ENCODE measurements at regions not wholly inside any gene's neighbourhood (a gene's known extent, or its start where the extent isn't known, plus 50 kb on each side); places are given as distances from the start of the nearest gene placed in this dataset.
"Not testable (repeated sequence)": the region's sequence is repeated elsewhere in the genome, so short reads cannot be mapped to it uniquely, and the experiment has no call there.

DNA sequence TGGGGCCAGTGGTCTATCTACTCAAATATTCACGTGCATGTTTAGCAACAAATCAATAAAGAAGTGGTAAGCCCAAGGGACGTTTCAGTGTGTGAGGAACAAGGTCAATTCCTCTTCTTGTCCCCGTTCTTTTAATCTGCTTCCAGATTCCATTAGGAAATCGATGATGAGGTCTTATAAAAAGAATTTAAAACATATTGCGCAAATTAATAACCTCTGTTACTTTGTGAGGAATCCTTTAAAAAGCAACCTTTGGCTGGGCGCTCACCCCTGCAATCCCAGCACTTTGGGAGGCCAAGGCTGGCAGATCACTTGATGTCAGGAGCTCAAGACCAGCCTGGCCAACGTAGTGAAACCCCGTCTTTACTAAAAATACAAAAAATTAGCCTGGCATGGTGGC, 113.0 kb upstream of the TMPRSS2 start:
- DNase-seq (ENCODE audit: low read depth, low spot score) = no peak
- H3K4me3 ChIP-seq (ENCODE audit: low read length) = no peak overlapping the region

DNA sequence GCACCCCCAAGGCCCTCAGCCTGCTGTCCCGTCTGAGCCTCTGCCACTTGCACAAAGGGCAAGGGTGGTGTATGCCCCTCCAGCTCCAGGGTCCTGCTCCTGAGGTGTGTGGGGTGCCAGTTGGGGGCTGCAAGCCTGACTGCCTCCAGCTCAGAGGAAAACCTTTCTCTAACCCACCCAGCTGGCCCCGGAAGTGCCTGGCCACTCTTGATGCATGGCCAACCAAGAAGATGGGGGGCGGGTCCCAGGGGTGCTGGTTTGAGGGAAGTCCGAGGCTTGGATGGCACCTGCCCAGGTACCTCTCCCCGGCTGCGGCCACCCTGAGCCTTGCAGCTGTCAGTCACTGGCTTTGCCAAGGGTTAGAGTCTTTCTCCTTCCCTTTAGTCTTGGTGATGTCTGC, 112.6 kb upstream of the TMPRSS2 start:
- no peak overlapping the region for H3K4me3 ChIP-seq (ENCODE audit: low read length)
- no peak for DNase-seq (ENCODE audit: low read depth, low spot score)

DNA sequence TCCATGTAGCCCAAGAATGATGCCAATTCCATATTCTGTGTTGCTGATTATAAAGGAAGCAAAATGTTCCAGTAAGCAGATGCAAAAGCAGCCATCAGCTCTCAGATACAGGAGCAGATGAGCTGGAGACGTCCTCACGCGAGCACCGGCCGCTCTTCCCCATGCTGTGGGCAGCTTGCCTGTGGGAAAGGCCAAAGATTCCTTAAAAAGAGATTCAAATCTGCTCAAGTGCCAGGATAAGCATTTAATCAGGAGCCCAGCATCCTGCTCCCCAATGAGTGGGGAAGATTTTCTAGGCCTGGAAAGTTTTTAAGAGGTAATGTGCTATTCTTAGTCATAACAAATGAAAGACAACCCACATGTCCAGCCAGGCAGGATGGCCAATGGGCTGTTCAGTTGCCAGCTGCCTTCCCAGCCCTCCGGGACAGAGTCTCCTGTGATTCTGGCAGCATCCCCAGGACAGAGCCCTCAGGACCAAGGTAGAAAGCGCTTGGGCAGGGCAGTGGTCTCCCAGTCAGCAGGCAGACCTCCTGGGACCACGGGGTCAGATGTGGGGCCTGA, 108.2 kb upstream of the TMPRSS2 start:
- no peak for DNase-seq (ENCODE audit: low read depth, low spot score)
- H3K4me3 ChIP-seq (ENCODE audit: low read length) = no peak overlapping the region

DNA sequence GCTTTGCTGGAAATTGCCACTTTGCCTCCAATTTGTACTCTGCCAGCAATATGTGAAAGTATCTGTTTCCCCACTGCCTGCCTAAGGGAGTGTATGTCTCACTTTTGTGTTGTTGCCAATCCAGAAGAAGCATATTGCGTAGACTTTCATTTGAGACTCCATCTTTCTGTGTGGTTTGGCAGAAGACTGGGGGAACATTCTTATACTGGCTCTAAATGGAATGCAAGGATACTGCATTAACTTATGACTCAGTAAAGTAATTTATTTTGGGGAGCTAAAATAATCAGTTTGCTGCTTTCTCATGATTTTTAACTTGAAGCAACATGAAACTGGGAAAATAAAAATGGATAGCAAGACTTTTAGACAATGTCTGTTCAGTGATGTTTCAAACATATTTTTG, 107.7 kb upstream of the TMPRSS2 start:
- no peak overlapping the region for H3K4me3 ChIP-seq (ENCODE audit: low read length)
- DNase-seq (ENCODE audit: low read depth, low spot score) = no peak

DNA sequence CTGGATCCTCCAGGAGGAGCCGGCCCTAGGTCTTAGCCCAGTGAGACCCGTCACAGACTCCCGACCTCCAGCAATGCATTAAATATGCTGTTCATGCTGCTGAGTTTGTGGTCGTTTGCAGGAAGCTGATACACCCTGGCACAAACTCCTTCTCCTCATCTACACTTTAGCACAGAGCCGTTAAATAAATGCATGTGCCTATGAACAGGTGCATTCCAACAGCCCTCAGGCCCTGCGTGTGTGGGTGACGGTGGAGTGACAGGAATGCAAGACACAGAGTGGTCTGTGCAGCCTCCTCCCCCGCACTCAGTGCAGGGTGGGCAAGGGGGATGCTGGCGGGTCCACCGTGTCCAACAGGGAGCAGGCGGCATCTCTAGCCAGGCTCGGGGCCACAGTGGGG, 106.6 kb upstream of the TMPRSS2 start:
- no peak overlapping the region for H3K4me3 ChIP-seq (ENCODE audit: low read length)
- peak; percentile 35 for DNase-seq (ENCODE audit: low read depth, low spot score)

DNA sequence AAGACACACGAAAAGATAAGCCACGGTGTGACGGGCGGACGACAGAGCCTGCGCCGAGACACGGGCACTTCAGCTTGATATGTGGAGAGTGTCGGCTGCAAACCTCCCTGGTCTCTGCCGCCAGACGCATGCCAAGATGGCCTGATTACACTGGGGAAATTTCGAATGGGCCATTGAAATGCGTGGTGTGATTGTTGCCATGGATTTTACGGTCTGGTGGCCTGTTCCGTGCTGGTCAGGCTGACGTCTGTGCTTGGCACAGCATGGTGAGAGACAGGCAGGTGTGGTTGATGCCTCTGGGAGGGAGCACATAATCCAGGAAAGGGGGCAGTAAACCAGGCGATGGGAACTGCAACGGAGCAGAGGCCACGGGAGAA, 105.6 kb upstream of the TMPRSS2 start:
- no peak for DNase-seq (ENCODE audit: low read depth, low spot score)
- H3K4me3 ChIP-seq (ENCODE audit: low read length) = no peak overlapping the region

DNA sequence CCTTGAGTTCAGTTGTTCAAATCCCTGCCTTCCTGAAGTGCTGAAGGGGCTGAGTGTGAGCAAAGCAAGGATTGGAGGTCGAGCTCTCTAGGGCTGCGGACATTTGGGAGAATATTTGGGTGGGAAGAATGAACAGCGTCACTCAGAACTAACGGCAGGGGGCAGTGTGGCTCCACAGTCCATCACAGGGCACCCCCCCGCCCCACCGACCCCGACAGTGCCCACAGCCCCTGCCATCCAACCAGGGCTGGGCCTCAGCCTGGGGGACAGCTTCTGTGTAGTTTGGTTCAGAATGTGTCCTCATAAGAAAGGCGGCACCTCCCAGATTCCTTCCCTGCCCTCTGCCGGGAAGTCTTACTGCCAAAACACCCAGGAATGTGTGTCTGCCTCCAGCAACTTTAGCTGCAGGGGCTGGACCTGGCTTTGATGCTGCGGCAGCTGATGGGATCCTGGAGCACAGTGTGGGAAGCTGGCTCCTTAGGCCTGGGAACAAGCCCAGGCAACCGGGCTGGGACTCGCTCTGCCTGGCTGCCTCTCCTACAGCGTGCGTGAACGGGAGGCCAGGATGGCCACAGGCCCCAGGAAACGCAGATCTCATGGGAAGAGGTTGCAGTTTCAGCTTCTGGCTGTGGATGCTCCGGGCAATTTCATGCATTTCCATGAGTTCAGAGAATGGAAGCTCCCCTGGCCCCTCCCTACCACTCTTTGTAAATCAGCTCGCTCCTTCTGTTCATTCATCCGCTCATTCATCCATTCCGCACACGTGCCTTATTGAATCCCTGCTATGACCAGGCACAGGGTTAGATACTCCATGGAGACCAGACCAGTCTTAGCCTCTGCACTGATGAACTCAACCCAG, 104.9 kb upstream of the TMPRSS2 start:
- no peak overlapping the region for H3K4me3 ChIP-seq (ENCODE audit: low read length)
- no peak for DNase-seq (ENCODE audit: low read depth, low spot score)

DNA sequence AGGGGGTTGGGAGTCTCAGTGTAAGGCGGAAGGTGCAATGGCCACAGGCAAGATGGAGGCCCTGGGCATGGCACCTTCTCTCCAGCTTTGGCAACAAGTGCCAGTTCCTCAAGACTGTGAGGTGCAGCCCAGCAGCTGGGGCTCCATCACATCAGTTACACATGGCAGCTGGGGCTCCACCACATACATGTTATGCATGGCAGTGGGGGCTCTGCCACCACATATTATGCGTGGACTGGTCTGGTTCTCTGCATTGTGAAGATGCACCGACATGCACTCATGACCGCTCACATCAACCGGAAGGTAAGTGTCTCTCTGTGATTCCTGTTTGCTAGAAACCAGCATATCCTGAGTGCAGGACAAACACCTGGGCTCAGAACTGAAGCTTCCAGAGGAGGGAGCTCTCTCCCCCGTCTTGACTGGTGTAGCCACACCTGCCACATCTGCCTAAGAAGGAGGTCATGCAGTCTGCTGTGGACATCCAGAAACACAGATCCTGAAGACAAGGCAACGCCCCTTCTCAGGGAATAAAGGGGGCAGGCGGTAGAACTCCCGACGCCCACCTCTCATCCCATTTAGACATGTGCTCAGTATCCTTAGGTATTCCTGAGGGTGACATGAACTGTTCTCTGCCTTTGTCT, 104.1 kb upstream of the TMPRSS2 start:
- DNase-seq (ENCODE audit: low read depth, low spot score) = no peak
- no peak overlapping the region for H3K4me3 ChIP-seq (ENCODE audit: low read length)

DNA sequence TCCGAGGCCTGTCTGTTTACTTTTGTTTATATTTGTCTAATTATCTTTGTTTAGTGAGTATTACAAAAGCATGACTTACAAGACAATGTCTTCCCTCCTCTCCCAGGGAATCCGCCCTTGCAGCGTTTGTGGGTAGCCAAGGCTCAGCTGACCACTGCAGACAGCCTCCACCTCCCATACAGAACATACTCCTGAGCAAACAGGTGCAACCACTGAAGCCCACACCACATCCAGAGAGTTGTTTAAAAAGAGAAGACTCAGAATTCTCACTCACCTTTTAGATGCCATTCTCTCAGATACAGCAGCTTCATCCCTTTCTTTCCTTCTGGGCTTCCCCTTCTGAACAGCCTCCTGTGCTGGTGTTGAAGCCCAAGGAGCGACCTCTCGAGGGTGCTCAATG, 103.5 kb upstream of the TMPRSS2 start:
- DNase-seq (ENCODE audit: low read depth, low spot score) = no peak
- H3K4me3 ChIP-seq (ENCODE audit: low read length) = no peak overlapping the region

DNA sequence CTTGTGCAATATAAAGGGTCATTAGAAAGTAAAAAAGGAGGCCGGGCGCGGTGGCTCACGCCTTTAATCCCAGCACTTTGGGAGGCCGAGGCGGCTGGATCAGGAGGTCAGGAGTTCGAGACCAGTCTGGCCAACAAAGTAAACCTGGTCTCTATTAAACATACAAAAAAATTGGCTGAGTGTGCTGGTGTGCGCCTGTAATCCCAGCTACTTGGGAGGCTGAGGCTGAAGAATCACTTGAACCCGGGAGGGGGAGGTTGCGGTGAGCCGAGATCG, 102.8 kb upstream of the TMPRSS2 start:
- DNase-seq (ENCODE audit: low read depth, low spot score); H3K4me3 ChIP-seq (ENCODE audit: low read length): not testable (repeated sequence)

DNA sequence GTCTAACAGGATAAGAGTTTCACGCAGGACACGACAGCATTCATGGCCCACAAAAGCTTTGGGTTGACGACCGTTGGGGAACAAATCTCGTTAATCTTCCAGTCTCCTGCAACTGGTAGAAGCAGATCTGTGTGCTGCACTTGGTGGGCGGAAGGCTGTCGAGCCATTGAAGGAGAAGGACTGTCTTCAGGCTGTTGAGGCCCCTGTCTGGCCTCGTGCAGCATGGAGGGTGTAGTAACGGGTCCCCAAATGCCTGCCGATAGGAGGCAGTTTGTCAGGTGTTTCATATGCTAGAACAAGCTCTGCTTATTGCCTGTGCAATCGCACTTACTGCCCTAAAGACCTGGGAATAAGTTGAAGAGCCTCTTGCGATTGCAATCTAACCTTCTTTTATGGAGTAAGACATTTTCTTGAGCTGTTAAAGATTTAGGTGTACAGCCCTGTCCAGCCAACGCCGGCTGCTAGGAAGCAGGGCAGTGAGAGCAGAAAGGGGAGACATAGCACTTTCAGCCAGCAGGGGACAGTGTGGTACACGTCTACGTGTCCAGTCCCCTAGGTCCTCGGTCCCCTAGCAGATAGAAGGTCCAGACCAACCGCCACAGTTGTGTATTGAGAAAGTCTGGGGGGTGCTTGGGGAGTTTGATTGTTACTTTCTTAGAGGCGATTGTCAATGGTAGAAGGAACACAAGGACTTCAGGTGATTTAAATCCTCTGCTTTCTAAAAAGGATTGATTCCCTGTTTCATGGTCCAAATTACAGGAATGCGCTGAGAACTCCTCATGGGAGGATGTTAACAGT, 102.3 kb upstream of the TMPRSS2 start:
- H3K4me3 ChIP-seq (ENCODE audit: low read length) = no peak overlapping the region
- DNase-seq (ENCODE audit: low read depth, low spot score) = no peak

DNA sequence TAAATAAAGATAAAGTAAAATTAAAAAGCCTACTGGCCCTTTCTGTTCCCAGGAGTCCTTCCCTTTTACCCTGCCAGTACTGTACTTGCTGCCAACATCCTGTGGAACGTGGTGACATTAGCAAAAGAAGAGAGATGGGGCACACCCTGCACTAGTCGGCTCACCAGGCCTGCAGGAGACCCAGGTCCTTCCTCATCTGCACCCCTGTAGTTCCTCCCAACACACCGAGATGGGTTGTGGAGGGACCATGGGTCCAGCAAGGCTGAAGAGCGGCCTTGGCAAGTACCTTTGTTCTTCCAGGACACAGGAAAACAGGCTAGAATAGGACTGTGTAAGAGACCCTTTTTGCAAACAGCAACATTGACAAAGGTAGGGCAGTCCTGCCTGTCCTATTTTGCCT, 98.7 kb upstream of the TMPRSS2 start:
- H3K4me3 ChIP-seq (ENCODE audit: low read length) = no peak overlapping the region
- DNase-seq (ENCODE audit: low read depth, low spot score) = no peak

DNA sequence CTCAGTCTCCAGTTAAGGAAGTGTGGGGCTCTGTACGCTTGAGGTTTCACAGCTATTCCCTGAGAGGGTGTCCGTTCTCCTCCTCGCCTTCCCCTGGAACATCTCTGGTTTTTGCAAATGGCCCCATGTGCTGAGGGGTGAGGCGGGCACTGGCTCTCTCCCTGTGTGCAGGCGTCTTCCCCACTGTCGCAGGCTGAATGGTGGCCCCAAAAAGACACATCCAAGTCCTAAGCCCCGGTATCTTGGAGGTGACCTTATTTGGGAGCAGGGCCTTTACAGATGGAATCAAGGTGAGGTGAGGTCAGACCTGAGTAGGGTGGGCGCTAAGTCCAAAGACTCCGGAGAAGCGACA, 98.0 kb upstream of the TMPRSS2 start:
- DNase-seq (ENCODE audit: low read depth, low spot score) = no peak
- H3K4me3 ChIP-seq (ENCODE audit: low read length) = no peak overlapping the region

DNA sequence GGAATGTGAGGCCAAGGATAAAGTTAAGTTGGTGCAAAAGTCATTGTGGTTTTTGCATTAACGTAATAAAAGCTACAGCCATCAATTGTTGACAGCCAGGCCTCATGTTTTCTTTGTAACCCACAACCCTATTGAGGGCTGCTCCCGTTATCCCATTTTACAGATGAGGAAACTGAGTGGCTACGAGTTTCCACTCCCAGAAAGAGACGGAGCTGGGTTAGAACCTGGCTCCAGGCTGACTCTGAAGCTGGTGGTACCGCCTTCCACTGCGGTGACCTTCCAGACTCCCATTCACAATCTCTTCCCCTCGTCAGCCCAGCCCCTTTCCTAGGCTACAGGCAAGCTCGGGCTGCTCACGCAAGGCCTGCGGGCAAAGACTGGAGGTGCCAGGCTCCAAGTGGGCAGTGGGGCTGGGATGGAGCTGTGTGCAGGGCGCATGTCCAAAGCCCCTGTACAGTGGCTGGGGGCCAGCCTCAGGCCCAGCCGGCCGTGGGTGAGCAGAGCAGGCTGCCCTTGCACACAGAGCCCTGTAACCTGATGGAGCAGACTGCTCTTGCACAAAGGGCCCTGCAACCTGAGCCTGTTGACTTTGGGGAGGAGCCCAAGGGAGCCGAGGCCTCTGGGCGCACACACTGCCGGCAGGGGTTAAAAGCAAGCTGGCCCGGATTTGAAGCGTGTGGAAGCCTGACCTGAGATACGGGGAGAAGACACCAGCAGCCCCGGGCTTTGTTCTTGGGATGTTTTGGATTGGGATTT, 97.4 kb upstream of the TMPRSS2 start:
- DNase-seq (ENCODE audit: low read depth, low spot score) = no peak
- no peak overlapping the region for H3K4me3 ChIP-seq (ENCODE audit: low read length)

DNA sequence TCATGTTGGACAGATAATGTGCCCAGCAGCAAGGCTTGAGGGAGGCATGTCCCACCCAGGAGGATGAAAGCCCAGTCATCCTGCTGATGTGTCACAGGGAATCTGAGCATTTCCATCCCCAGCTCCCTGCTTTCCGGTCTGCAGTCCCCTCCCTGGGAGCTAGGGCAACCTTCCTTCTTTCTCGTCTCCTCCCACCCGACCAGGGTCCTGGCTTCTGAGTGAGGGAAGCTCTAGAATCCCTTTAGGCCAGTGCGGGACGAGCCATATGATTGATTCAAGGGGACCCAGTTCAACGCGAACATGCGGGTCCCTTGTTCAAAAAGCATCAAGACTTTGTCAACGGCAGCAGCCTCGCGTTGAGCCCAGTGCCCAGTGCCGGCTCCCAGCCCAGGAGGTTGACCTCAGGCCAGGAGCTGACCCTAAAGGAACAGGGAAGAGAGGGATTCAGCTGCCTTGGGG, 96.7 kb upstream of the TMPRSS2 start:
- no peak for DNase-seq (ENCODE audit: low read depth, low spot score)

DNA sequence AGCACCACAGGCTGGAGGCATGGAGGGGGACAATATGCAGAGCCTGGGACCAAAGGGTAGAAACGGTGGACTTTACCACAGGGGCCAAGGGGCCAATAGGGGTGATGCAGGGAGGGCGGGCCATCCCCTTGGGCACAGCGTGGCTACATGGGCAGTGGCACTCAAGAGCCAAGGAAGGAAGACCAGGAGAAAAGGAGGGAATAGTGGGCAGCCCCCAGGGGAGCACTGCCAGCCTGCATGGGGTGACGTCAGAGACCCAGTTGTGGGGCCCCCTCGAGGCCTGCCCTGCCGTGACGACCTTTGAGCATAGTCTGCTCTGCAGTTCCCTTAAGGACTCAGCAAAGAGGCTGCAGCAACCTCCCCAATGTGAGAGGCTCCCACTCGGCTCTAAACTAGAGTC, 95.5 kb upstream of the TMPRSS2 start:
- no peak for DNase-seq (ENCODE audit: low read depth, low spot score)
- H3K4me3 ChIP-seq (ENCODE audit: low read length) = no peak overlapping the region

More for the DNA sequence above, 96.7 kb upstream of the TMPRSS2 start:
- no peak overlapping the region for H3K4me3 ChIP-seq (ENCODE audit: low read length)

DNA sequence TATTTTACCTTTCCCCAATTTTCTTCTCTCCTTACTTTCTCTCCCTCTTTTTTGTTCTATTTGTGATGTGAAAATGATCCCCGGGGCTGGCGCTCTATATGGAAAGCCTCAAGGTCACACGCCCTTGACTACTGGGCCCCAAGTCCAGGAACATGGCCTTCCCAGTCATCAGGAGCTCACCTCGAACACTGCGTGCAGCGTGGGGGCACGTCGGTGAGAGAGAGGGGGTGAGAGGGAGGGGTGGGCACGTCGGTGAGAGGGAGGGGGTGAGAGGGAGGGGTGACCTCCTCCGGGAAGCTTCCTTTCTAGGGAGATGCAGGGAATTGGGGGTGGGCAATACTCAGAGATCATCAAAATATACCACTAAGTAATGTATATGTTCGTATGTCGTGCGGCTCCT, 94.6 kb upstream of the TMPRSS2 start:
- no peak overlapping the region for H3K4me3 ChIP-seq (ENCODE audit: low read length)
- DNase-seq (ENCODE audit: low read depth, low spot score) = no peak

DNA sequence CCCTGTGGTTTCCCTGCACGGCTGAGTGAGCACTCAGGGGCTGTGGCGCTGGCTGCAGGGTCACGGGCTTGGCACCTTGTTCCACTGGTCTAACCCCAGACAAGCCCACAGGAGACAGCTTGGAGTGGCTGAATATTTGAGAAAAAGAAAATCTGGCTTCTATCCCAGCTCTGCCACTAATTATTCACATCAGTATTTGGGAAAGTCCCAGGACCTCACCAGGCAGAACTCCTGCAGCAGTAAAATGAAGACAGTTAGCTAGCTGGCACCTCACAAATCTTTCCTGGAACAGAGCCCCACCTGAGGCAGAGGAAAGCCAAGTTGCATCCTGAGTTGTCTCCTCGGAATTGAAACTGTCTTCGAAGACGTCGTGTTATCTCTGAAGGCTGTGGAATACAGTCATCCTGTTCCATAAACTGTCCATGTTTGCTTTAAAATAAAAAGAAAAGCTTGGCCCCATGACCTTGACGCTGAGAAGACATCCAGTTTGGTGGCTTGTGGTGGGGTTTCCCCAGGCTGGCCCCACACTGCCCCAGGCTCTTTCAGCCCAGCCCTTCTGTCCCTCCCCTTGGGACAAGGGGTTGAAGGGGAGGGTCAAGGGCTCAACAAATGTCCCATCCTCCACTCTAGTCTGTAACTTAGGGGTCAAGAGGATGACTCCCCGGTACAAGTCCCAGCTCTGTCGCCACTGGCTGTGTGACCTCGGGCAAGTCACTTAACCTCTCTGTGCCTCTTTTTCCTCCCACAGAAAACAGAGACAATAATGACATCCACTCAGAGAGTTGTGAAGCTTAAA, 93.8 kb upstream of the TMPRSS2 start:
- no peak overlapping the region for H3K4me3 ChIP-seq (ENCODE audit: low read length)
- DNase-seq (ENCODE audit: low read depth, low spot score) = no peak
